Calu3 (cell line): ENCODE measurements at regions not wholly inside any gene's neighbourhood (a gene's known extent, or its start where the extent isn't known, plus 50 kb on each side); places are given as distances from the start of the nearest gene placed in this dataset.

Experiments used
- BruUV-seq: library from RNA; stranded (reverse); fragments of 400-500 nt; replicated peaks from 2 replicates; lab custom pipeline; 2021; lab: Mats Ljungman, UMichigan
- CTCF ChIA-PET: fragments of 300-600 bp; sonication (Branson Sonifier 250); formaldehyde crosslinking; loops from one replicate; lab custom pipeline; 2022; ENCODE audit warnings: antibody characterized with exemption; lab: Charles Lee
- DNase-seq: peaks from one replicate; pipeline ENCODE4 v3.0.0; 2022
- H3K27ac Mint-ChIP-seq: one replicate; pipeline ENCODE4 v1.8.0; 2022; ENCODE audit warnings: mixed read lengths; ENCODE audit not compliant: unreplicated experiment
- H3K27me3 Mint-ChIP-seq: one replicate; pipeline ENCODE4 v1.8.0; 2022; ENCODE audit warnings: mixed read lengths; ENCODE audit not compliant: unreplicated experiment
- H3K36me3 Mint-ChIP-seq: one replicate; pipeline ENCODE4 v1.8.0; 2022; ENCODE audit warnings: mild to moderate bottlenecking, moderate library complexity, mixed read lengths; ENCODE audit not compliant: insufficient read depth, unreplicated experiment
- H3K4me1 Mint-ChIP-seq: one replicate; pipeline ENCODE4 v1.8.0; 2022; ENCODE audit warnings: mild to moderate bottlenecking, low read depth, mixed read lengths; ENCODE audit not compliant: unreplicated experiment
- H3K4me3 Mint-ChIP-seq: one replicate; pipeline ENCODE4 v1.8.0; 2022; ENCODE audit warnings: mild to moderate bottlenecking, low read depth, moderate library complexity, mixed read lengths; ENCODE audit not compliant: unreplicated experiment
- H3K9me3 Mint-ChIP-seq: one replicate; pipeline ENCODE4 v1.8.0; 2022; ENCODE audit warnings: low read depth, mixed read lengths; ENCODE audit not compliant: unreplicated experiment
- CTCF ChIP-seq: fragments of 200-600 bp; IDR thresholded peaks from one replicate; pipeline ENCODE4 v1.8.0; 2022; ENCODE audit warnings: antibody characterized with exemption; ENCODE audit not compliant: unreplicated experiment
- intact Hi-C: fragments of 100-400 bp; cut with micrococcal nuclease; formaldehyde crosslinking; loops from one replicate; pipeline ENCODE4 v1.10.0; 2022; ENCODE audit not compliant: unreplicated experiment

- no peak for DNase-seq
- Mint-ChIP-seq H3K4me1 (no peaks in the 10 kb centered on the region), H3K27me3 (no peaks in the 10 kb centered on the region), H3K9me3 (no peaks in the 10 kb centered on the region), H3K27ac (no peak overlapping the region), H3K4me3 (no peak overlapping the region), H3K36me3 (no peaks in the 10 kb centered on the region)
- CTCF ChIA-PET = no interaction called here
- intact Hi-C loops = no loop called here
- no peak for TF ChIP-seq CTCF
- BruUV-seq = no TSS peak
These were observed 56.7 kb upstream of the USP1 start for GRCh38 chr1:62380181-62380580.

GRCh38 chr1:62381831-62382657, 54.8 kb upstream of the USP1 start:
- BruUV-seq = no TSS peak
- intact Hi-C loops = no loop called here
- H3K36me3 Mint-ChIP-seq = no peaks in the 10 kb centered on the region
- H3K9me3 Mint-ChIP-seq = no peaks in the 10 kb centered on the region
- TF ChIP-seq CTCF = no peak
- CTCF ChIA-PET = no interaction called here
- no peak overlapping the region for H3K27ac Mint-ChIP-seq
- no peak for DNase-seq
- no peaks in the 10 kb centered on the region for H3K4me1 Mint-ChIP-seq
- H3K4me3 Mint-ChIP-seq = no peak overlapping the region
- no peaks in the 10 kb centered on the region for H3K27me3 Mint-ChIP-seq

GRCh38 chr1:62382658-62382955, 54.2 kb upstream of the USP1 start:
- TF ChIP-seq CTCF = no peak
- CTCF ChIA-PET = no interaction called here
- Mint-ChIP-seq H3K4me3 (no peak overlapping the region), H3K36me3 (no peaks in the 10 kb centered on the region), H3K27me3 (no peaks in the 10 kb centered on the region), H3K27ac (no peak overlapping the region), H3K4me1 (no peaks in the 10 kb centered on the region), H3K9me3 (no peaks in the 10 kb centered on the region)
- BruUV-seq = no TSS peak
- intact Hi-C loops = no loop called here
- no peak for DNase-seq

- no peaks in the 10 kb centered on the region for H3K9me3 Mint-ChIP-seq
- TF ChIP-seq CTCF = no peak
- no TSS peak for BruUV-seq
- no peak for DNase-seq
- intact Hi-C loops = no loop called here
- no peak overlapping the region for H3K4me3 Mint-ChIP-seq
- no peak overlapping the region for H3K27ac Mint-ChIP-seq
- no peaks in the 10 kb centered on the region for H3K4me1 Mint-ChIP-seq
- no peaks in the 10 kb centered on the region for H3K36me3 Mint-ChIP-seq
- CTCF ChIA-PET = no interaction called here
- no peaks in the 10 kb centered on the region for H3K27me3 Mint-ChIP-seq
These were observed 52.4 kb upstream of the USP1 start for GRCh38 chr1:62384276-62385005.
